Endothelial cell of umbilical vein (primary cell): ENCODE measurements at regions not wholly inside any gene's neighbourhood (a gene's known extent, or its start where the extent isn't known, plus 50 kb on each side); places are given as distances from the start of the nearest gene placed in this dataset.

ENCODE experiments used
- BruUV-seq: library from RNA; stranded (reverse); fragments of 400-500 nt; replicated peaks from 2 replicates; lab custom pipeline; 2021; lab: Mats Ljungman, UMichigan
- CTCF ChIA-PET: fragments of 300-600, 350-600 bp; sonication (Branson Sonifier 250); formaldehyde crosslinking; loops from one replicate; lab custom pipeline; 2021; ENCODE audit warnings: antibody characterized with exemption, inconsistent platforms; lab: Charles Lee
- POLR2A ChIA-PET: fragments of 300-600, 350-600 bp; sonication (Branson Sonifier 250); formaldehyde crosslinking; loops from one replicate; lab custom pipeline; 2021; ENCODE audit warnings: antibody characterized with exemption, inconsistent platforms; lab: Charles Lee
- DNase-seq: peaks from one replicate; pipeline ENCODE4 v3.0.0-alpha.2; 2011; ENCODE audit warnings: low read depth, low spot score
- FAIRE-seq: peaks from 2 replicates; lab custom pipeline; 2011; peaks lifted over from hg19 to GRCh38; lab: Jason Lieb, UNC
- H2AFZ ChIP-seq: 2 replicates; pipeline ENCODE4 v1.6.0; 2012; ENCODE audit warnings: low read depth, low read length, control low read depth, inconsistent platforms
- H3K27ac ChIP-seq: 2 replicates; pipeline ENCODE4 v1.5.1; 2011; ENCODE audit warnings: low read depth, mild to moderate bottlenecking, control low read depth, low read length, moderate library complexity; ENCODE audit not compliant: insufficient read depth
- H3K27me3 ChIP-seq, 2 experiments: 2 replicates each; pipeline versions ENCODE4 v1.6.0 to v1.6.1; 2011; ENCODE audit warnings: low read length in 2 of 2, mixed read lengths in 1 of 2; ENCODE audit not compliant: control insufficient read depth in 2 of 2, insufficient read depth in 2 of 2
- H3K36me3 ChIP-seq, 2 experiments: 2 replicates in 1 of 2; 3 replicates in 1 of 2; pipeline ENCODE4 v1.5.1; 2011; ENCODE audit warnings: low read length in 2 of 2, mild to moderate bottlenecking in 1 of 2, moderate library complexity in 1 of 2; ENCODE audit not compliant: control insufficient read depth in 2 of 2, insufficient read depth in 2 of 2; ENCODE audit errors: extremely low read depth in 1 of 2
- H3K4me1 ChIP-seq: 3 replicates; pipeline ENCODE4 v1.5.1; 2011; ENCODE audit warnings: mild to moderate bottlenecking, low read length; ENCODE audit not compliant: control insufficient read depth, insufficient read depth; ENCODE audit errors: extremely low read depth
- H3K4me2 ChIP-seq: 2 replicates; pipeline ENCODE4 v1.6.1; 2011; ENCODE audit warnings: low read length, control low read depth, mixed read lengths; ENCODE audit not compliant: insufficient read depth
- H3K4me3 ChIP-seq, 3 experiments: fragments of 200-600 bp in 1 of 3; sonication (generic), shearing (Covaris generic) in 1 of 3; replicated peaks in 1 of 3; 2 replicates each; pipeline ENCODE4 v1.5.1; 2011 to 2016; ENCODE audit warnings: control low read depth in 3 of 3, low read length in 3 of 3, mild to moderate bottlenecking in 2 of 3, inconsistent platforms in 1 of 3, low read depth in 1 of 3, moderate library complexity in 1 of 3; ENCODE audit not compliant: insufficient read depth in 1 of 3
- H3K79me2 ChIP-seq: 2 replicates; pipeline ENCODE4 v1.6.0; 2012; ENCODE audit warnings: low read length, inconsistent platforms; ENCODE audit not compliant: control insufficient read depth, insufficient read depth
- H3K9ac ChIP-seq: replicated peaks from 2 replicates; pipeline ENCODE3; 2011; ENCODE audit warnings: low read length, control low read depth; ENCODE audit not compliant: insufficient read depth; ENCODE audit errors: extremely low read depth
- H3K9me1 ChIP-seq: replicated peaks from 3 replicates; pipeline ENCODE4 v1.6.0; 2011; ENCODE audit warnings: mild to moderate bottlenecking, low read length; ENCODE audit not compliant: control insufficient read depth, insufficient read depth; ENCODE audit errors: extremely low read depth
- H3K9me3 ChIP-seq: replicated peaks from 2 replicates; pipeline ENCODE4 v1.5.1; 2012; ENCODE audit warnings: low read length, inconsistent platforms; ENCODE audit not compliant: control insufficient read depth, insufficient read depth
- H4K20me1 ChIP-seq: replicated peaks from 2 replicates; pipeline ENCODE3; 2011; ENCODE audit warnings: mild to moderate bottlenecking, low read length; ENCODE audit not compliant: control insufficient read depth, insufficient read depth; ENCODE audit errors: extremely low read depth
- EZH2 ChIP-seq: IDR thresholded peaks from 2 replicates; pipeline ENCODE4 v1.6.1; 2012; ENCODE audit warnings: borderline replicate concordance, low read depth, mild to moderate bottlenecking, moderate library complexity, low read length, inconsistent platforms; ENCODE audit not compliant: severe bottlenecking
- FOS ChIP-seq: IDR thresholded peaks from 2 replicates; pipeline ENCODE4 v1.6.1; 2011; ENCODE audit warnings: mild to moderate bottlenecking, low read length, moderate library complexity, borderline replicate concordance; ENCODE audit not compliant: insufficient read depth
- GATA2 ChIP-seq: IDR thresholded peaks from 2 replicates; pipeline ENCODE4 v1.7.0; 2011; ENCODE audit warnings: low read depth, mild to moderate bottlenecking, moderate library complexity, mixed read lengths, low read length; ENCODE audit not compliant: insufficient read length, insufficient read depth
- JUN ChIP-seq: IDR thresholded peaks from 2 replicates; pipeline ENCODE4 v1.6.1; 2011; ENCODE audit warnings: borderline replicate concordance, low read depth; ENCODE audit not compliant: insufficient read length, insufficient read depth
- MYC ChIP-seq: IDR thresholded peaks from one replicate; pipeline ENCODE4 v1.6.1; 2011; ENCODE audit warnings: mild to moderate bottlenecking, low read depth, low read length
- POLR2A ChIP-seq: IDR thresholded peaks from 2 replicates; pipeline ENCODE4 v1.6.1; 2012; ENCODE audit warnings: low read depth, mild to moderate bottlenecking, control low read depth, low read length
- POLR2AphosphoS5 ChIP-seq: IDR thresholded peaks from 2 replicates; pipeline ENCODE4 v1.6.1; 2012; ENCODE audit warnings: low read depth, mild to moderate bottlenecking, control low read depth, low read length, moderate library complexity; ENCODE audit not compliant: insufficient read depth
- dilution Hi-C: fragments of 300-500 bp; cut with MboI; formaldehyde crosslinking; loops from one replicate; pipeline ENCODE4 v1.15.0; 2019; ENCODE audit warnings: low sequenced_read_pairs; ENCODE audit not compliant: extremely low pct_ligation_motif_present
- intact Hi-C: fragments of 100-400 bp; cut with micrococcal nuclease; formaldehyde crosslinking; loops from one replicate; pipeline ENCODE4 v1.10.0; 2022
- TF ChIP-seq, protein P1 (sequence below): IDR thresholded peaks from 2 replicates; pipeline ENCODE4 v1.6.1; 2011; ENCODE audit not compliant: insufficient read depth, insufficient read length
- TF ChIP-seq, protein P2 (sequence below), 2 donors: IDR thresholded peaks; 1 replicate in 1 of 2; 2 replicates in 1 of 2; pipeline ENCODE4 v1.5.1; 2011; ENCODE audit warnings: low read length in 2 of 2, mild to moderate bottlenecking in 2 of 2, moderate library complexity in 2 of 2, control low read depth in 1 of 2, inconsistent platforms in 1 of 2, low read depth in 1 of 2; ENCODE audit not compliant: insufficient read depth in 1 of 2; ENCODE audit errors: extremely low read depth in 1 of 2

GRCh38 chr6:15025446-15025845 lies 220.4 kb upstream of the JARID2 start:
- TF ChIP-seq, protein P1, sequence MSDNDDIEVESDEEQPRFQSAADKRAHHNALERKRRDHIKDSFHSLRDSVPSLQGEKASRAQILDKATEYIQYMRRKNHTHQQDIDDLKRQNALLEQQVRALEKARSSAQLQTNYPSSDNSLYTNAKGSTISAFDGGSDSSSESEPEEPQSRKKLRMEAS: no peak
- TF ChIP-seq GATA2: no peak
- TF ChIP-seq POLR2AphosphoS5: no peak
- TF ChIP-seq MYC: no peak
- TF ChIP-seq FOS: no peak
- no peak for TF ChIP-seq EZH2
- TF ChIP-seq, protein P2, sequence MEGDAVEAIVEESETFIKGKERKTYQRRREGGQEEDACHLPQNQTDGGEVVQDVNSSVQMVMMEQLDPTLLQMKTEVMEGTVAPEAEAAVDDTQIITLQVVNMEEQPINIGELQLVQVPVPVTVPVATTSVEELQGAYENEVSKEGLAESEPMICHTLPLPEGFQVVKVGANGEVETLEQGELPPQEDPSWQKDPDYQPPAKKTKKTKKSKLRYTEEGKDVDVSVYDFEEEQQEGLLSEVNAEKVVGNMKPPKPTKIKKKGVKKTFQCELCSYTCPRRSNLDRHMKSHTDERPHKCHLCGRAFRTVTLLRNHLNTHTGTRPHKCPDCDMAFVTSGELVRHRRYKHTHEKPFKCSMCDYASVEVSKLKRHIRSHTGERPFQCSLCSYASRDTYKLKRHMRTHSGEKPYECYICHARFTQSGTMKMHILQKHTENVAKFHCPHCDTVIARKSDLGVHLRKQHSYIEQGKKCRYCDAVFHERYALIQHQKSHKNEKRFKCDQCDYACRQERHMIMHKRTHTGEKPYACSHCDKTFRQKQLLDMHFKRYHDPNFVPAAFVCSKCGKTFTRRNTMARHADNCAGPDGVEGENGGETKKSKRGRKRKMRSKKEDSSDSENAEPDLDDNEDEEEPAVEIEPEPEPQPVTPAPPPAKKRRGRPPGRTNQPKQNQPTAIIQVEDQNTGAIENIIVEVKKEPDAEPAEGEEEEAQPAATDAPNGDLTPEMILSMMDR (IDR thresholded peaks at IDR 0.05; ENCODE audit: extremely low read depth in 1 of 2, insufficient read depth in 1 of 2, low read depth in 1 of 2, low read length in 2 of 2): no peak
- no peak for TF ChIP-seq JUN
- TF ChIP-seq POLR2A: no peak
- H3K9me1 ChIP-seq: no peaks in the 10 kb centered on the region
- no peak overlapping the region for H2AFZ ChIP-seq
- no peak for FAIRE-seq
- H3K27me3 ChIP-seq: no peaks in the 10 kb centered on the region
- no peak overlapping the region for H3K4me2 ChIP-seq
- intact Hi-C loops: no loop called here
- no TSS peak for BruUV-seq
- no peak overlapping the region for H3K9ac ChIP-seq
- no peaks in the 10 kb centered on the region for H3K4me1 ChIP-seq
- no peak overlapping the region for H3K4me3 ChIP-seq
- H3K79me2 ChIP-seq: no peaks in the 10 kb centered on the region
- no peak overlapping the region for H3K27ac ChIP-seq
- ChIA-PET POLR2A (no interaction called here), CTCF (no interaction called here)
- dilution Hi-C loops: no loop called here
- DNase-seq: no peak
- H3K36me3 ChIP-seq: no peaks in the 10 kb centered on the region
- H3K9me3 ChIP-seq: no peaks in the 10 kb centered on the region
- H4K20me1 ChIP-seq: no peaks in the 10 kb centered on the region
